Testis (tissue), 2 donors: ENCODE measurements at regions not wholly inside any gene's neighbourhood (a gene's known extent, or its start where the extent isn't known, plus 50 kb on each side); places are given as distances from the start of the nearest gene placed in this dataset.

Experiments used
- CTCF ChIP-seq, 3 experiments: fragments of 450-650 bp in 2 of 3; fragments of 200-600 bp in 1 of 3; sonication (generic) in 1 of 3; IDR thresholded peaks; one replicate each; pipeline ENCODE4 v1.5.1; 2016 to 2019; ENCODE audit warnings: antibody characterized with exemption in 3 of 3, mild to moderate bottlenecking in 2 of 3, moderate library complexity in 1 of 3
- POLR2A ChIP-seq: fragments of 450-650 bp; IDR thresholded peaks from one replicate; pipeline ENCODE4 v1.6.1; 2017; ENCODE audit warnings: antibody characterized with exemption, mild to moderate bottlenecking, moderate library complexity

DNA sequence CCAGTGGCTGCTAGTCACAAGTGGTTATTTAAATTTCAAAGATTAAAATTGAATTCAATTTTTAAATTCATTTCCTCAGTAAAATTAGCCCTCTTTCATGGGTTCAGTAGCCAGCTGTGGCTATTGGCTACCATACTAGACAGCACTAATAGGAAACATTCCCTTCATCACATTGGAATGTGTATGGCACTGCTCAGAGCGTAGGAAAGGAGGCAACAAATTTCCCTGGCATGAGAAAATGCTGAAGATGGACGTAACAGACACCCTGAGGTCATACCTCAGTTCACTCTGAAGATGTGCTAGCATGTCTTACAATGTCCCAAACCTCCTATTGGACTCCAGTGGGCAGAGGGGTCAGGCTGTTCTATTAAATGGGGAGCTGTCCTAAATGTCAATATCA lies 96.4 kb downstream of the C1QL2 start:
- no peak for TF ChIP-seq CTCF (IDR thresholded peaks at IDR 0.05)
- no peak for TF ChIP-seq POLR2A
